ENCODE measurements at regions not wholly inside any gene's neighbourhood (a gene's known extent, or its start where the extent isn't known, plus 50 kb on each side); places are given as distances from the start of the nearest gene placed in this dataset.
"Not testable (repeated sequence)": the region's sequence is repeated elsewhere in the genome, so short reads cannot be mapped to it uniquely, and the experiment has no call there.

DNA sequence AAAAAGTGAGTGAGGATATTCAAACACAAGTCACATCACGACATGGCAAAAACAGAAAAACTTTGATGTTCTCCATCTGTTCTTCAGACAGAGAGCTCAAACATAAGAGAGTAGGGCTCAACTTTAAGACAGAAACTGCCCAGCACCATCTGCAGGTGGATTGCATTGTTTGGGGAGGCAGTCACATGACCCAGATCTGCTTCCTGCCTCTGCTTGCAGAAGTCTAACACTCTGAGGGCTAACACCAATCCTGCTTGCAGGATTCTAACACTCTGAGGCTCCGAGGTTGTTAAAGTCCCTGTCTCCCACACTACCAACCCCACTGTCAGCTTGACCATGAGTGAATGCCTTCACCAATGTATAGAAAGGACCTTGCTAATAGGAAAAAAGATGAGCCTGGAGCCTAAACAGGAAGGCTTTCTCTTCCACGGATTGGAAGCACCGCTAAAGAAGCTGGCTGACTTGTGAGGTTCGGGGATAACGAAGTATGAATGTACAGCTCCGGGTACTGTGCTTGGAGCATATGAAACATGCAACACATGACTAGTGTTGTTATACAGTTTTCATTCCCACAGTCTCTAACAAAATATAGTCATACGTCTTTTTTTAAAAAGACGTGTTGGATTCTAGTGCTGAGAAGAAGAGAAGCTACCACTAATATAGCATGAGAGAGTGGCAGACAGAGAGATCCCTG is 176.6 kb upstream of the CREB1 start:
- H3K9ac ChIP-seq (ENCODE audit: low read length) = no peak overlapping the region
- H3K27me3 ChIP-seq (ENCODE audit: control insufficient read depth, insufficient read depth, low read length) = no peaks in the 10 kb centered on the region
- H3K4me3 ChIP-seq (ENCODE audit: low read length) = no peak overlapping the region
- H3K4me1 ChIP-seq (ENCODE audit: control insufficient read depth, insufficient read depth, low read length) = no peaks in the 10 kb centered on the region
- H3K36me3 ChIP-seq (ENCODE audit: control insufficient read depth, insufficient read depth, low read length) = no peaks in the 10 kb centered on the region
- H3K27ac ChIP-seq (ENCODE audit: low read depth, low read length) = no peak overlapping the region

- Histone ChIP-seq H3K27ac (ENCODE audit: low read depth, low read length) (no peak overlapping the region), H3K27me3 (ENCODE audit: control insufficient read depth, insufficient read depth, low read length) (no peaks in the 10 kb centered on the region), H3K4me1 (ENCODE audit: control insufficient read depth, insufficient read depth, low read length) (no peaks in the 10 kb centered on the region), H3K9ac (ENCODE audit: low read length) (no peak overlapping the region), H3K4me3 (ENCODE audit: low read length) (no peak overlapping the region), H3K36me3 (ENCODE audit: control insufficient read depth, insufficient read depth, low read length) (no peaks in the 10 kb centered on the region)
Observed at GRCh38 chr2:207353836-207354235, 175.9 kb upstream of the CREB1 start.

- no peaks in the 10 kb centered on the region for H3K27me3 ChIP-seq (ENCODE audit: control insufficient read depth, insufficient read depth, low read length)
- no peaks in the 10 kb centered on the region for H3K4me1 ChIP-seq (ENCODE audit: control insufficient read depth, insufficient read depth, low read length)
- H3K9ac ChIP-seq (ENCODE audit: low read length) = no peak overlapping the region
- H3K27ac ChIP-seq (ENCODE audit: low read depth, low read length) = no peak overlapping the region
- no peaks in the 10 kb centered on the region for H3K36me3 ChIP-seq (ENCODE audit: control insufficient read depth, insufficient read depth, low read length)
- no peak overlapping the region for H3K4me3 ChIP-seq (ENCODE audit: low read length)
Observed at GRCh38 chr2:207354462-207354861, 175.3 kb upstream of the CREB1 start.

GRCh38 chr2:207356567-207356966 is 173.2 kb upstream of the CREB1 start:
- Histone ChIP-seq H3K9ac (ENCODE audit: low read length) (no peak overlapping the region), H3K4me1 (ENCODE audit: control insufficient read depth, insufficient read depth, low read length) (no peaks in the 10 kb centered on the region), H3K36me3 (ENCODE audit: control insufficient read depth, insufficient read depth, low read length) (no peaks in the 10 kb centered on the region), H3K4me3 (ENCODE audit: low read length) (no peak overlapping the region), H3K27ac (ENCODE audit: low read depth, low read length) (no peak overlapping the region), H3K27me3 (ENCODE audit: control insufficient read depth, insufficient read depth, low read length) (no peaks in the 10 kb centered on the region)

DNA sequence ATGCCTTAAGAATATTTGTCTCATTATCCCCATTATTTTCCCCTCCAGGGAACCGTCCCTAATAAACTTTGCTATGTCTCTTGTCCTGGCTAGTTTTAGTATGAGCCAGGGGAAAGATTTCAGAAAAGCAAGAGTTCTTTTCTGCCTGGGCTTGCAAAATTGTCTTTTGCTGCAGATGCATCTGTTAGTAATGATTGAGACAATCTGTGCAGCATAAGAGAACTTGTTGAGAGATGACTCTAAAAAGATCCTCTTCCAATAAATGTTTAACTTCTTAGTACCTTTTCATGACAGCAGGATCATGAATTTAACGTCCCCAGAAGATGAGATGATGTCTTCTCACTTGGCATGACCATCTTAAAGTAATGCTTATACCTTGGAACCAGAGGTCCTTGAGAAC is 172.5 kb upstream of the CREB1 start:
- Histone ChIP-seq H3K9ac (ENCODE audit: low read length) (no peak overlapping the region), H3K27me3 (ENCODE audit: control insufficient read depth, insufficient read depth, low read length) (no peaks in the 10 kb centered on the region), H3K36me3 (ENCODE audit: control insufficient read depth, insufficient read depth, low read length) (no peaks in the 10 kb centered on the region), H3K4me1 (ENCODE audit: control insufficient read depth, insufficient read depth, low read length) (no peaks in the 10 kb centered on the region), H3K4me3 (ENCODE audit: low read length) (no peak overlapping the region), H3K27ac (ENCODE audit: low read depth, low read length) (no peak overlapping the region)

DNA sequence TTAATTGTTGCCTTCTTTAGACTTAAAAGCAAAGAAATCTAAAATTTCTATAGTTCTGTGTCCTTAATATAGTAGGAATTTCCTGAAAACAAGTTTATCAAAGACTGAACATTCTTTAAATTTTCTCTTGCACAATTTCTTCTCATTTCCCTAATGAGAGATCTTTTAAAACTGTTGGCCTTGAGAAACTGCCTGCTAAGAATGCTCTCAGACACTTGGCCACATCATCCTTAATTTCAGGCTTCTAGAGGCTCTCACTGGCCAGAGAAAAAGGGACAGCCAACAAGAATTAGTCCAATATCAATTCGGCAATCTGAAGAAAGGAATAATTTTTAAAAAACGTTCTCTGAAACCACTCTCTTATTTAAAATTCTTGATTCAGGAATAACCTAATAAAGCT is 167.0 kb upstream of the CREB1 start:
- H3K9ac ChIP-seq (ENCODE audit: low read length) = no peak overlapping the region
- no peak overlapping the region for H3K4me3 ChIP-seq (ENCODE audit: low read length)

DNA sequence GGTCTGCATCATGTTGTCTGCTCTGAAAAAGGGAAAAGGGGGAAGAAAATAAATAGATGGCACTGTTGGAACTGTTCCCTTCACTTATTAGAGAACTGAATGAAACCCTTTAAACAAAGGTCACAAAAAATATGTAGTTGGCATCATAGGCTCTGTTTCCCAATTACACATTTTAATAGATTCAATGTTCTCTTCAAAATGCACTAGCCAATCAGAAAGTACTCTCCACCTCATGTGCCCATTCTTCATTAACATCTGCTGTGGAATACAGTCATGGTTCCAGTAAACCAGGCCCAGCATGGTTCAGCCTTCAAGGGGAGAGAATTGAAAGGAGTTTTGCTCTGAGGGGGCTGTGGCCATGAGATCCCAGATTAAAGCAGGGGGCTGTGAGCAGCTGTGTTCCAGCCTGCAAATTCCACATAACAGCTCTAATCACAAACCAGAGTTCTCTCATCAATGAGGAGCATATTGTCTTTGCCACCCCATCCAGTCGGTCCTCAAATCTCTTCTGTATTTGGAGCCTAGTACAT is 165.9 kb upstream of the CREB1 start:
- Histone ChIP-seq H3K27me3 (ENCODE audit: control insufficient read depth, insufficient read depth, low read length) (no peaks in the 10 kb centered on the region), H3K4me3 (ENCODE audit: low read length) (no peak overlapping the region), H3K27ac (ENCODE audit: low read depth, low read length) (no peak overlapping the region), H3K9ac (ENCODE audit: low read length) (no peak overlapping the region), H3K4me1 (ENCODE audit: control insufficient read depth, insufficient read depth, low read length) (no peaks in the 10 kb centered on the region), H3K36me3 (ENCODE audit: control insufficient read depth, insufficient read depth, low read length) (no peaks in the 10 kb centered on the region)

More for the DNA sequence above, 167.0 kb upstream of the CREB1 start:
- Histone ChIP-seq H3K27me3 (ENCODE audit: control insufficient read depth, insufficient read depth, low read length) (no peaks in the 10 kb centered on the region), H3K36me3 (ENCODE audit: control insufficient read depth, insufficient read depth, low read length) (no peaks in the 10 kb centered on the region), H3K4me1 (ENCODE audit: control insufficient read depth, insufficient read depth, low read length) (no peaks in the 10 kb centered on the region), H3K27ac (ENCODE audit: low read depth, low read length) (no peak overlapping the region)

DNA sequence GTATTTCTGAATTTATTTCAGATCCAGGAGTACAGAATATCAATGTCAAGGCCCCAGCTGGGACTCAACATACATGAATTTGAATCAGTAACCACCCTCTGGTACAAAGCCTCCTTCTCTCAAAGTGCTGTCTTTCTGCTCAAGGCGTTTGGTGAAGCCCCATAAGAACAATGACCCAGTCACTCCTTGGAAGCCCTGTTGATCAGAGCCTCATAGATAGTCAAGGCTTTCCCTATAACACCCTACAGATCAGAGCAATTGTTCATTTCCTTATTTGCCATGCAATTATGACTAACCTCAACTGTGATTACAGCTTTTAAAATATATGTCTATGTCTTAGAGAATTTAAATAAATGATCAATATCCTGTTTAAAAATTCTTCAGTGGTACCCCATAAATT is 159.1 kb upstream of the CREB1 start:
- H3K36me3 ChIP-seq (ENCODE audit: control insufficient read depth, insufficient read depth, low read length) = no peaks in the 10 kb centered on the region
- no peak overlapping the region for H3K9ac ChIP-seq (ENCODE audit: low read length)
- H3K4me1 ChIP-seq (ENCODE audit: control insufficient read depth, insufficient read depth, low read length) = no peaks in the 10 kb centered on the region
- H3K27ac ChIP-seq (ENCODE audit: low read depth, low read length) = no peak overlapping the region
- H3K27me3 ChIP-seq (ENCODE audit: control insufficient read depth, insufficient read depth, low read length) = no peaks in the 10 kb centered on the region
- no peak overlapping the region for H3K4me3 ChIP-seq (ENCODE audit: low read length)

DNA sequence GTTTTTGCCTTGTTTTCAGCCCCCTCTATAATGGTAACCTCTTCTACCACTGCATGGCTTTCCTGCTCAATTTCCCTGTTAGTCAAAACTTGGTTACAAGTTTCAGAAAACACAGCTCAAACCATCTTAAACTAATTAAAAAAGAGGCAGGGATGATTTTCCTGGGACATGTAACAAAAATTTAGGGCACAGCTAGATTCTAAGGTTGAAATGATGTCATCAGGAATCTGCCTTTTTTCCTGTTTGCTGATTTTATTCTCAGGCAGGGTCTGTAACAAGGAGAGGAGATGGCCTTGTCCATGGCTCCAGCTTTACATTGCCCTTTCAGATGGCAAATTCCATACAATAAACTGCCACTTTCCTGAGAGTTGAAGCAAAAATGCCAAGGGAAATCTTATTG is 157.9 kb upstream of the CREB1 start:
- no peak overlapping the region for H3K9ac ChIP-seq (ENCODE audit: low read length)
- no peaks in the 10 kb centered on the region for H3K4me1 ChIP-seq (ENCODE audit: control insufficient read depth, insufficient read depth, low read length)
- H3K36me3 ChIP-seq (ENCODE audit: control insufficient read depth, insufficient read depth, low read length) = no peaks in the 10 kb centered on the region
- no peak overlapping the region for H3K4me3 ChIP-seq (ENCODE audit: low read length)
- H3K27ac ChIP-seq (ENCODE audit: low read depth, low read length) = no peak overlapping the region
- no peaks in the 10 kb centered on the region for H3K27me3 ChIP-seq (ENCODE audit: control insufficient read depth, insufficient read depth, low read length)

GRCh38 chr2:207372483-207372882 is 157.3 kb upstream of the CREB1 start:
- Histone ChIP-seq H3K4me1 (ENCODE audit: control insufficient read depth, insufficient read depth, low read length) (no peaks in the 10 kb centered on the region), H3K9ac (ENCODE audit: low read length) (no peak overlapping the region), H3K27me3 (ENCODE audit: control insufficient read depth, insufficient read depth, low read length) (no peaks in the 10 kb centered on the region), H3K4me3 (ENCODE audit: low read length) (no peak overlapping the region), H3K36me3 (ENCODE audit: control insufficient read depth, insufficient read depth, low read length) (no peaks in the 10 kb centered on the region), H3K27ac (ENCODE audit: low read depth, low read length) (no peak overlapping the region)

- Histone ChIP-seq H3K4me1 (ENCODE audit: control insufficient read depth, insufficient read depth, low read length) (no peaks in the 10 kb centered on the region), H3K4me3 (ENCODE audit: low read length) (no peak overlapping the region), H3K27ac (ENCODE audit: low read depth, low read length) (no peak overlapping the region), H3K36me3 (ENCODE audit: control insufficient read depth, insufficient read depth, low read length) (no peaks in the 10 kb centered on the region), H3K9ac (ENCODE audit: low read length) (no peak overlapping the region), H3K27me3 (ENCODE audit: control insufficient read depth, insufficient read depth, low read length) (no peaks in the 10 kb centered on the region)
Observed at GRCh38 chr2:207375207-207375875, 154.4 kb upstream of the CREB1 start.

DNA sequence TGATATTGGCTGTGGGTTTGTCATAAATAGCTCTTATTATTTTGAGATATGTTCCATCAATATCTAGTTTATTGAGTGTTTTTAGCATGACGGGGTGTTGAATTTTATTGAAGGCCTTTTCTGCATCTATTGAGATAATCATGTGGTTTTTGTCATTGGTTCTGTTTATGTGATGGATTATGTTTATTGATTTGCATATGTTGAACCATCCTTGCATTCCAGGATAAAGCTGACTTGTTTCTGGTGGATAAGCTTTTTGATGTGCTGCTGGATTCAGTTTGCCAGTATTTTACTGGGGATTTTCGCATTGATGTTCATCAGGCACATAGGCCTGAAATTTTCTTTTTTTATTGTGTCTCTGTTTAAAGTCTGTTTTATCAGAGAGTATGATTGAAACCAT is 151.1 kb upstream of the CREB1 start:
- not testable (repeated sequence) for H3K27me3 ChIP-seq (ENCODE audit: control insufficient read depth, insufficient read depth, low read length); H3K36me3 ChIP-seq (ENCODE audit: control insufficient read depth, insufficient read depth, low read length); H3K9ac ChIP-seq (ENCODE audit: low read length); H3K4me1 ChIP-seq (ENCODE audit: control insufficient read depth, insufficient read depth, low read length); H3K4me3 ChIP-seq (ENCODE audit: low read length); H3K27ac ChIP-seq (ENCODE audit: low read depth, low read length)

- Histone ChIP-seq H3K36me3 (ENCODE audit: control insufficient read depth, insufficient read depth, low read length) (no peaks in the 10 kb centered on the region), H3K9ac (ENCODE audit: low read length) (no peak overlapping the region), H3K27me3 (ENCODE audit: control insufficient read depth, insufficient read depth, low read length) (no peaks in the 10 kb centered on the region), H3K4me3 (ENCODE audit: low read length) (no peak overlapping the region), H3K4me1 (ENCODE audit: control insufficient read depth, insufficient read depth, low read length) (no peaks in the 10 kb centered on the region), H3K27ac (ENCODE audit: low read depth, low read length) (no peak overlapping the region)
Observed at GRCh38 chr2:207385076-207385475, 144.7 kb upstream of the CREB1 start.

All from rectal smooth muscle tissue (tissue), 1 donor.